ENCODE measurements at regions not wholly inside any gene's neighbourhood (a gene's known extent, or its start where the extent isn't known, plus 50 kb on each side); places are given as distances from the start of the nearest gene placed in this dataset.
A peak's percentile ranks its signal among the peaks of the same experiment; 100 is the strongest.

- no peak for DNase-seq
- Mint-ChIP-seq H3K9me3 (no peaks in the 10 kb centered on the region), H3K36me3 (no peaks in the 10 kb centered on the region), H3K4me3 (no peak overlapping the region), H3K27ac (no peak overlapping the region), H3K4me1 (no peaks in the 10 kb centered on the region), H3K27me3 (peaks cover 27 to 48% of the 10 kb centered on the region in 2 donors)
- ChIA-PET CTCF (interaction anchor here in 1 of 2 donors (0.5 kb wide), 1 partner anchor 13 kb away, joined by 3 read pairs; no protein-coding TSS in a partner anchor), POLR2A (no interaction called here)
- no peak overlapping the region for H3K27ac ChIP-seq (ENCODE audit: low read length)
- no peaks in the 10 kb centered on the region for H3K4me1 ChIP-seq (ENCODE audit: control insufficient read depth in 1 of 2, extremely low read depth in 1 of 2, insufficient read depth in 2 of 2, low read length in 2 of 2)
- no peaks in the 10 kb centered on the region for H3K9me3 ChIP-seq
- no peak overlapping the region for H3K4me3 ChIP-seq (ENCODE audit: control insufficient read depth in 1 of 2, extremely low read depth in 1 of 2, low read length in 1 of 2)
- H3K36me3 ChIP-seq (ENCODE audit: control insufficient read depth in 2 of 2, extremely low read depth in 1 of 2, insufficient read depth in 1 of 2, low read length in 1 of 2) = no peaks in the 10 kb centered on the region
- 75% methylated on average over 3 of the region's 8 CpGs for WGBS (ENCODE audit: insufficient coverage)
- H3K27me3 ChIP-seq (replicated peaks in 1 of 2; ENCODE audit: control insufficient read depth in 2 of 2, extremely low read depth in 1 of 2, insufficient read depth in 2 of 2, low read length in 1 of 2) = peaks cover 4 to 31% of the 10 kb centered on the region in 2 experiments
- no peak for ATAC-seq (replicated peaks in 1 of 4)
Measured at GRCh38 chr14:22699801-22700564, 55.8 kb upstream of the OR6J1 start.

GRCh38 chr14:22713631-22713950 lies 52.9 kb upstream of the OXA1L start:
- no peak for ATAC-seq (replicated peaks in 1 of 4)

GRCh38 chr14:22715186-22715812 lies 51.2 kb upstream of the OXA1L start:
- ATAC-seq (replicated peaks in 1 of 4) = no peak

More at GRCh38 chr14:22713631-22713950, 52.9 kb upstream of the OXA1L start:
- peak overlapping the region; percentile 74 to 81 (median 77) for H3K4me3 Mint-ChIP-seq
- peaks cover 32 to 50% of the 10 kb centered on the region in 2 donors for H3K27me3 Mint-ChIP-seq
- no peaks in the 10 kb centered on the region for H3K36me3 Mint-ChIP-seq
- POLR2A ChIA-PET = interaction anchor here in 1 of 2 donors (0.6 kb wide), 1 partner anchor 126 kb away, joined by 5 read pairs; no protein-coding TSS in a partner anchor
- H3K27me3 ChIP-seq (replicated peaks in 1 of 2; ENCODE audit: control insufficient read depth in 2 of 2, extremely low read depth in 1 of 2, insufficient read depth in 2 of 2, low read length in 1 of 2) = peaks cover 2 to 5% of the 10 kb centered on the region in 2 experiments
- no peak overlapping the region for H3K27ac ChIP-seq (ENCODE audit: low read length)
- peaks cover 0 to 5% of the 10 kb centered on the region in 2 experiments for H3K4me1 ChIP-seq (ENCODE audit: control insufficient read depth in 1 of 2, extremely low read depth in 1 of 2, insufficient read depth in 2 of 2, low read length in 2 of 2)
- no CpG with 5 or more reads among the region's 9 CpGs for WGBS (ENCODE audit: insufficient coverage)
- H3K4me3 ChIP-seq (ENCODE audit: control insufficient read depth in 1 of 2, extremely low read depth in 1 of 2, low read length in 1 of 2) = peak overlapping the region in 1 of 2 donors; percentile 54
- H3K9me3 Mint-ChIP-seq = no peaks in the 10 kb centered on the region
- H3K9me3 ChIP-seq = peaks cover 2% of the 10 kb centered on the region
- no peaks in the 10 kb centered on the region for H3K36me3 ChIP-seq (ENCODE audit: control insufficient read depth in 2 of 2, extremely low read depth in 1 of 2, insufficient read depth in 1 of 2, low read length in 1 of 2)
- DNase-seq = no peak
- no peak overlapping the region for H3K27ac Mint-ChIP-seq
- CTCF ChIA-PET = interaction anchor here (0.6 to 1.0 kb wide), 7 partner anchors 53 to 864 kb away, joined by 3 to 6 read pairs (median 5); partner anchors contain the start of gene OXA1L (in 1 of the 2)
- peaks cover 11 to 17% (median 12%) of the 10 kb centered on the region in 3 donors for H3K4me1 Mint-ChIP-seq

GRCh38 chr14:22715890-22716289 lies 50.6 kb upstream of the OXA1L start:
- no peak overlapping the region for H3K4me3 ChIP-seq (ENCODE audit: control insufficient read depth in 1 of 2, extremely low read depth in 1 of 2, low read length in 1 of 2)
- H3K9me3 ChIP-seq = no peaks in the 10 kb centered on the region
- H3K4me1 ChIP-seq (ENCODE audit: control insufficient read depth in 1 of 2, extremely low read depth in 1 of 2, insufficient read depth in 2 of 2, low read length in 2 of 2) = peaks cover 0 to 5% of the 10 kb centered on the region in 2 experiments
- ChIA-PET CTCF (interaction anchor here in 1 of 2 donors (1.3 kb wide), 1 partner anchor 146 kb away, joined by 5 read pairs; no protein-coding TSS in a partner anchor), POLR2A (no interaction called here)
- H3K27me3 Mint-ChIP-seq = peaks cover 12 to 31% of the 10 kb centered on the region in 2 donors
- H3K36me3 ChIP-seq (ENCODE audit: control insufficient read depth in 2 of 2, extremely low read depth in 1 of 2, insufficient read depth in 1 of 2, low read length in 1 of 2) = no peaks in the 10 kb centered on the region
- ATAC-seq (replicated peaks in 1 of 4) (no peak), DNase-seq (no peak)
- WGBS (ENCODE audit: insufficient coverage) = no CpG with 5 or more reads among the region's 1 CpG
- no peaks in the 10 kb centered on the region for H3K36me3 Mint-ChIP-seq
- peaks cover 11 to 17% (median 12%) of the 10 kb centered on the region in 3 donors for H3K4me1 Mint-ChIP-seq
- H3K4me3 Mint-ChIP-seq = no peak overlapping the region
- H3K27me3 ChIP-seq (replicated peaks in 1 of 2; ENCODE audit: control insufficient read depth in 2 of 2, extremely low read depth in 1 of 2, insufficient read depth in 2 of 2, low read length in 1 of 2) = peaks cover 0 to 7% of the 10 kb centered on the region in 2 experiments
- no peak overlapping the region for H3K27ac ChIP-seq (ENCODE audit: low read length)
- H3K9me3 Mint-ChIP-seq = no peaks in the 10 kb centered on the region
- no peak overlapping the region for H3K27ac Mint-ChIP-seq

More at GRCh38 chr14:22715186-22715812, 51.2 kb upstream of the OXA1L start:
- Histone ChIP-seq H3K4me3 (ENCODE audit: control insufficient read depth in 1 of 2, extremely low read depth in 1 of 2, low read length in 1 of 2) (no peak overlapping the region), H3K27ac (ENCODE audit: low read length) (no peak overlapping the region), H3K27me3 (replicated peaks in 1 of 2; ENCODE audit: control insufficient read depth in 2 of 2, extremely low read depth in 1 of 2, insufficient read depth in 2 of 2, low read length in 1 of 2) (peaks cover 0 to 7% of the 10 kb centered on the region in 2 experiments), H3K4me1 (ENCODE audit: control insufficient read depth in 1 of 2, extremely low read depth in 1 of 2, insufficient read depth in 2 of 2, low read length in 2 of 2) (peaks cover 0 to 5% of the 10 kb centered on the region in 2 experiments), H3K9me3 (no peaks in the 10 kb centered on the region), H3K36me3 (ENCODE audit: control insufficient read depth in 2 of 2, extremely low read depth in 1 of 2, insufficient read depth in 1 of 2, low read length in 1 of 2) (no peaks in the 10 kb centered on the region)
- H3K4me3 Mint-ChIP-seq = no peak overlapping the region
- peaks cover 11 to 17% (median 12%) of the 10 kb centered on the region in 3 donors for H3K4me1 Mint-ChIP-seq
- POLR2A ChIA-PET = no interaction called here
- no peak for DNase-seq
- peaks cover 18 to 36% of the 10 kb centered on the region in 2 donors for H3K27me3 Mint-ChIP-seq
- CTCF ChIA-PET = interaction anchor here in 1 of 2 donors (1.3 kb wide), 1 partner anchor 145 kb away, joined by 5 read pairs; no protein-coding TSS in a partner anchor
- H3K27ac Mint-ChIP-seq = no peak overlapping the region
- H3K36me3 Mint-ChIP-seq = no peaks in the 10 kb centered on the region
- H3K9me3 Mint-ChIP-seq = no peaks in the 10 kb centered on the region
- WGBS (ENCODE audit: insufficient coverage) = no CpG with 5 or more reads among the region's 8 CpGs

Data from T-cell (primary cell).